ENCODE measurements at regions not wholly inside any gene's neighbourhood (a gene's known extent, or its start where the extent isn't known, plus 50 kb on each side); places are given as distances from the start of the nearest gene placed in this dataset.

- POLR2A ChIA-PET: no interaction called here
- no peak overlapping the region for H3K27ac ChIP-seq (ENCODE audit: control insufficient read depth, insufficient read depth)
- no peaks in the 10 kb centered on the region for H3K79me2 ChIP-seq (ENCODE audit: control insufficient read depth, insufficient read depth, low read length)
- H3K4me3 ChIP-seq: no peak overlapping the region
- no peaks in the 10 kb centered on the region for H3K9me3 ChIP-seq (replicated peaks; ENCODE audit: control insufficient read depth, insufficient read depth, low read length)
- no TSS peak for BruUV-seq (replicated peaks)
- no peak overlapping the region for H3K4me2 ChIP-seq (ENCODE audit: control insufficient read depth, insufficient read depth)
- no peak overlapping the region for H2AFZ ChIP-seq (ENCODE audit: control insufficient read depth, low read depth, low read length)
- FAIRE-seq (no peak), DNase-seq (ENCODE audit: low read depth, low spot score) (no peak), ATAC-seq (no peak)
- CTCF ChIA-PET: no interaction called here
- no peaks in the 10 kb centered on the region for H3K36me3 ChIP-seq (ENCODE audit: control insufficient read depth in 2 of 2, insufficient read depth in 2 of 2, low read length in 1 of 2)
- WGBS (ENCODE audit: insufficient coverage, insufficient replicate concordance, low lambda C conversion rate, missing lambda C conversion rate): 4% methylated on average over 3 of the region's 3 CpGs
- no peaks in the 10 kb centered on the region for H3K27me3 ChIP-seq (replicated peaks in 1 of 2; ENCODE audit: control insufficient read depth in 2 of 2, insufficient read depth in 2 of 2, low read length in 1 of 2)
- SMC1A ChIA-PET (ENCODE audit: uncharacterized antibody, unreplicated experiment): no interaction called here
- RAD21 ChIA-PET (ENCODE audit: unreplicated experiment): no interaction called here
- in situ Hi-C loops (cut with MboI): no loop called here
- no peak overlapping the region for H3K9ac ChIP-seq (ENCODE audit: control insufficient read depth, insufficient read depth, low read length)
- no peaks in the 10 kb centered on the region for H4K20me1 ChIP-seq (ENCODE audit: control insufficient read depth, insufficient read depth)
- intact Hi-C loops (cut with micrococcal nuclease; ENCODE audit: unreplicated experiment): no loop called here
- H3K4me1 ChIP-seq (ENCODE audit: control insufficient read depth, insufficient read depth, low read length): no peaks in the 10 kb centered on the region
- TF ChIP-seq ZZZ3 (IDR thresholded peaks at IDR 0.05; ENCODE audit: control insufficient read depth, insufficient read length, low read depth): no peak
- no peak for TF ChIP-seq SP1 (IDR thresholded peaks at IDR 0.05; ENCODE audit: low read depth, low read length)
- no peak for TF ChIP-seq REST (IDR thresholded peaks at IDR 0.05; ENCODE audit: low read depth, low read length)
- no peak for TF ChIP-seq CHD4 (IDR thresholded peaks at IDR 0.05)
- TF ChIP-seq EZH2 (IDR thresholded peaks at IDR 0.05; ENCODE audit: borderline replicate concordance, control insufficient read depth, low read depth, low read length): no peak
- no peak for TF ChIP-seq RAD51 (IDR thresholded peaks at IDR 0.05)
- no peak for TF ChIP-seq RB1 (IDR thresholded peaks at IDR 0.05; ENCODE audit: borderline replicate concordance)
- TF ChIP-seq CEBPZ (IDR thresholded peaks at IDR 0.05; ENCODE audit: low read depth, low read length): no peak
- no peak for TF ChIP-seq NR2C2 (IDR thresholded peaks at IDR 0.05; ENCODE audit: borderline replicate concordance, control insufficient read depth, insufficient read length, low read depth)
- TF ChIP-seq ZNF687 (IDR thresholded peaks at IDR 0.05): no peak
- TF ChIP-seq BCL3 (IDR thresholded peaks at IDR 0.05; ENCODE audit: borderline replicate concordance, insufficient read depth, low read depth, low read length, poor library complexity, severe bottlenecking): no peak
- TF ChIP-seq JUNB (IDR thresholded peaks at IDR 0.05): no peak
Measured at GRCh38 chr13:57353831-57354230, 186.8 kb downstream of the PRR20E start.

Data from GM12878 (cell line).